OCI-LY7 (cell line): ENCODE measurements at regions not wholly inside any gene's neighbourhood (a gene's known extent, or its start where the extent isn't known, plus 50 kb on each side); places are given as distances from the start of the nearest gene placed in this dataset.

Experiments used
- CTCF ChIP-seq: fragments of 200-600 bp; sonication (generic); conservative IDR thresholded peaks from 2 replicates; pipeline ENCODE4 v1.5.1; 2014; ENCODE audit warnings: mild to moderate bottlenecking, antibody characterized with exemption, low read length, moderate library complexity, mixed read lengths
- EZH2phosphoT487 ChIP-seq: fragments of 200-600 bp; sonication (generic); IDR thresholded peaks from 2 replicates; pipeline ENCODE4 v1.6.1; 2018; ENCODE audit warnings: low read depth, borderline replicate concordance, mild to moderate bottlenecking, mixed run types, antibody characterized with exemption, low read length, moderate library complexity, mixed read lengths

DNA sequence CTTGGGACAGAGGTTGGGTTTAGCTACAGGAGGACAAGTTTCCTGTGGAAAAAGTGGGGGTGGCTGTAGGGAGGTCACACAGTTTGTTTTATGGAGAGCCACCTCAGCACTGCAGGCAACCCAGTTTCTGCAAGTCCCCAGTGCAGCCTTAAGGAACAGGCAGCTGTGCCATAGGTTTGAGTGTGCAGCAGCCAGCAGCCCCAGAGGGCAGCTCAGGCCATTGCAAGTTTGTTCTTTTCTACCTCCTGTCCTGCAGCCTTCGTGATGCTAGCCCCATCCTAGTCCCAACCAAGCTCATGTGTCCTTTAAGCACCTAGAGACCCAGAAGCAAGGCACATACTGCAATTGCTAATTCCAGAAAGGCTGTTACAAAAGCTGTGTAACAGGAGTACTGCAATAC is 58.8 kb downstream of the ZBTB9 start:
- TF ChIP-seq CTCF, result no peak
- TF ChIP-seq EZH2phosphoT487, result no peak
